Endodermal cell (in vitro differentiated cells): ENCODE measurements at regions not wholly inside any gene's neighbourhood (a gene's known extent, or its start where the extent isn't known, plus 50 kb on each side); places are given as distances from the start of the nearest gene placed in this dataset.

Experiments
- DNase-seq: peaks from one replicate; pipeline ENCODE4 v3.0.0-alpha.2; 2017
- H3K27ac ChIP-seq: 2 replicates; pipeline ENCODE4 v1.5.1; 2013; ENCODE audit warnings: mild to moderate bottlenecking, low read depth, low read length, moderate library complexity
- H3K27me3 ChIP-seq: 2 replicates; pipeline ENCODE4 v1.6.1; 2013; ENCODE audit warnings: mild to moderate bottlenecking, low read length, moderate library complexity; ENCODE audit not compliant: insufficient read depth, control insufficient read depth, poor library complexity, severe bottlenecking
- H3K36me3 ChIP-seq: 2 replicates; pipeline ENCODE4 v1.7.0; 2013; ENCODE audit warnings: mild to moderate bottlenecking, low read length, moderate library complexity; ENCODE audit not compliant: control insufficient read depth, insufficient read depth
- H3K4me1 ChIP-seq: one replicate; pipeline ENCODE4 v1.7.0; 2013; ENCODE audit warnings: low read length; ENCODE audit not compliant: control insufficient read depth, insufficient read depth
- H3K4me3 ChIP-seq: 2 replicates; pipeline ENCODE4 v1.5.1; 2013; ENCODE audit warnings: mild to moderate bottlenecking, low read length, moderate library complexity
- H3K9ac ChIP-seq: 2 replicates; pipeline ENCODE4 v1.6.1; 2013; ENCODE audit warnings: mild to moderate bottlenecking, low read length, moderate library complexity; ENCODE audit not compliant: poor library complexity, severe bottlenecking; ENCODE audit errors: extremely low read depth
- H3K9me3 ChIP-seq: 2 replicates; pipeline ENCODE4 v1.6.1; 2013; ENCODE audit warnings: mild to moderate bottlenecking, low read length, moderate library complexity; ENCODE audit not compliant: control insufficient read depth
- H3K27ac Mint-ChIP-seq: 2 replicates; pipeline ENCODE4 v1.8.0; 2020; ENCODE audit warnings: mixed read lengths
- H3K27me3 Mint-ChIP-seq: 2 replicates; pipeline ENCODE4 v1.8.0; 2021; ENCODE audit warnings: mild to moderate bottlenecking, mixed read lengths; ENCODE audit not compliant: insufficient read depth
- H3K36me3 Mint-ChIP-seq: 2 replicates; pipeline ENCODE4 v1.8.0; 2020; ENCODE audit warnings: low read depth, mixed read lengths
- H3K4me1 Mint-ChIP-seq: 2 replicates; pipeline ENCODE4 v1.8.0; 2020; ENCODE audit warnings: mixed read lengths
- H3K4me3 Mint-ChIP-seq: 2 replicates; pipeline ENCODE4 v1.8.0; 2020; ENCODE audit warnings: mild to moderate bottlenecking, moderate library complexity, mixed read lengths
- H3K9me3 Mint-ChIP-seq: 2 replicates; pipeline ENCODE4 v1.8.0; 2020; ENCODE audit warnings: mild to moderate bottlenecking, mixed read lengths
- WGBS, 2 experiments: methylation state at CpG; one replicate each; pipeline versions ENCODE4 v1.1.5 to v1.1.7; 2013; ENCODE audit warnings: missing lambda C conversion rate in 2 of 2, mixed read lengths in 1 of 2; ENCODE audit not compliant: insufficient coverage in 1 of 2, insufficient read length in 1 of 2; 5-methylcytosine and 5-hydroxymethylcytosine counted together
- TF ChIP-seq, protein P1 (sequence below): fragments of 200-600 bp; sonication (generic); conservative IDR thresholded peaks from 2 replicates; pipeline ENCODE4 v1.5.0; 2021; ENCODE audit warnings: antibody characterized with exemption, mild to moderate bottlenecking

DNA sequence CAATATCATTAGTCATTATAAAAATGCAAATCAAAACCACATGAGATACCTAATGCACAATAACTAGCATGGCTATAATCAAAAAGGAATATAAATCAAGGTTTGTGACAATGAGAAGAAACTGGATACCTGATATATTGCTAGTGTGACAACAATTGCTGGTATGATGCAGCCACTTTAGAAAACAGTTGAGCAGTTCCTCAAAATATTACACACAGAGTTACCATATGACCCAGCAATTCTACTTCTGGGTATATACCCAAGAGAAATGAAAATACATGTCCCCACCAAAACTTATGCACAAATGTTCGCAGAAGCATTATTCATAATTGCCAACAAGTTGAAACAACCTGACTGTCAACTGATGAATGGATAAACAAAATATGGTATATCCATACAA is 339.7 kb upstream of the POU5F2 start:
- no peak overlapping the region for H3K4me3 ChIP-seq
- no peak overlapping the region for H3K27ac Mint-ChIP-seq
- no peak overlapping the region for H3K9ac ChIP-seq
- no peaks in the 10 kb centered on the region for H3K36me3 Mint-ChIP-seq
- H3K36me3 ChIP-seq: no peaks in the 10 kb centered on the region
- H3K9me3 Mint-ChIP-seq: no peaks in the 10 kb centered on the region
- no peak overlapping the region for H3K27ac ChIP-seq
- WGBS, 2 experiments: 63% methylated on average over 1 of the region's 1 CpG; no CpG with 5 or more reads in 1 of the 2 experiments
- no peaks in the 10 kb centered on the region for H3K27me3 ChIP-seq
- no peaks in the 10 kb centered on the region for H3K27me3 Mint-ChIP-seq
- H3K4me1 ChIP-seq: no peaks in the 10 kb centered on the region
- no peak for DNase-seq
- H3K9me3 ChIP-seq: no peaks in the 10 kb centered on the region
- TF ChIP-seq, protein P1, sequence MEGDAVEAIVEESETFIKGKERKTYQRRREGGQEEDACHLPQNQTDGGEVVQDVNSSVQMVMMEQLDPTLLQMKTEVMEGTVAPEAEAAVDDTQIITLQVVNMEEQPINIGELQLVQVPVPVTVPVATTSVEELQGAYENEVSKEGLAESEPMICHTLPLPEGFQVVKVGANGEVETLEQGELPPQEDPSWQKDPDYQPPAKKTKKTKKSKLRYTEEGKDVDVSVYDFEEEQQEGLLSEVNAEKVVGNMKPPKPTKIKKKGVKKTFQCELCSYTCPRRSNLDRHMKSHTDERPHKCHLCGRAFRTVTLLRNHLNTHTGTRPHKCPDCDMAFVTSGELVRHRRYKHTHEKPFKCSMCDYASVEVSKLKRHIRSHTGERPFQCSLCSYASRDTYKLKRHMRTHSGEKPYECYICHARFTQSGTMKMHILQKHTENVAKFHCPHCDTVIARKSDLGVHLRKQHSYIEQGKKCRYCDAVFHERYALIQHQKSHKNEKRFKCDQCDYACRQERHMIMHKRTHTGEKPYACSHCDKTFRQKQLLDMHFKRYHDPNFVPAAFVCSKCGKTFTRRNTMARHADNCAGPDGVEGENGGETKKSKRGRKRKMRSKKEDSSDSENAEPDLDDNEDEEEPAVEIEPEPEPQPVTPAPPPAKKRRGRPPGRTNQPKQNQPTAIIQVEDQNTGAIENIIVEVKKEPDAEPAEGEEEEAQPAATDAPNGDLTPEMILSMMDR: no peak
- H3K4me3 Mint-ChIP-seq: no peak overlapping the region
- peaks cover 4% of the 10 kb centered on the region for H3K4me1 Mint-ChIP-seq

- Mint-ChIP-seq H3K4me3 (no peak overlapping the region), H3K4me1 (peaks cover 4% of the 10 kb centered on the region), H3K36me3 (no peaks in the 10 kb centered on the region), H3K27me3 (no peaks in the 10 kb centered on the region), H3K9me3 (no peaks in the 10 kb centered on the region), H3K27ac (no peak overlapping the region)
- TF ChIP-seq, protein P1: no peak
- no peak for DNase-seq
- H3K4me3 ChIP-seq: no peak overlapping the region
- H3K4me1 ChIP-seq: no peaks in the 10 kb centered on the region
- H3K9ac ChIP-seq: no peak overlapping the region
- WGBS, 2 experiments: 94 to 100% methylated on average over 1 to 3 of the region's 3 CpGs
- no peaks in the 10 kb centered on the region for H3K27me3 ChIP-seq
- H3K9me3 ChIP-seq: no peaks in the 10 kb centered on the region
- H3K27ac ChIP-seq: no peak overlapping the region
- H3K36me3 ChIP-seq: no peaks in the 10 kb centered on the region
Measured at GRCh38 chr5:94080390-94080789, 339.0 kb upstream of the POU5F2 start.

DNA sequence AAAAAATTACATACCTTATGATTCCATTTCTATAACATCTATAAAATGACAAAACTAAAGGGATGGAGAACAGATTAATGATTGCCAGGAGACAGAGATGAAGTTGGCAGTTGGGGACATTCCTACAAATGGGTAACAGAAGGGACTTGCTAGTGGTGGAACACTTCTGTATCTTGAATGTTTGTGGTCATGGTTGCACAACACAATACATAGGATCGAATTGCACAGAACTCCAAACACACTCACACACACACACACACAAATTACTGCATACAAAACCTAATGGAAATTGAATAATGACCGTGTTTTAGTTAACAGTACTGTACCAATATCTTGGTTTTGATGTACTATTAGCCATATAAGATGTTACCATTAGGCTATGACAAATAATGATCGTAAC is 330.7 kb upstream of the POU5F2 start:
- no peak overlapping the region for H3K9ac ChIP-seq
- no peaks in the 10 kb centered on the region for H3K27me3 Mint-ChIP-seq
- H3K4me3 Mint-ChIP-seq: no peak overlapping the region
- TF ChIP-seq, protein P1: no peak
- H3K4me3 ChIP-seq: no peak overlapping the region
- H3K27ac ChIP-seq: no peak overlapping the region
- no peaks in the 10 kb centered on the region for H3K4me1 Mint-ChIP-seq
- DNase-seq: no peak
- H3K36me3 Mint-ChIP-seq: peaks cover 7% of the 10 kb centered on the region
- peaks cover 5% of the 10 kb centered on the region for H3K9me3 Mint-ChIP-seq
- no peak overlapping the region for H3K27ac Mint-ChIP-seq
- H3K36me3 ChIP-seq: no peaks in the 10 kb centered on the region
- no peaks in the 10 kb centered on the region for H3K4me1 ChIP-seq
- H3K9me3 ChIP-seq: peaks cover 2% of the 10 kb centered on the region
- 87 to 100% methylated on average over 1 to 2 of the region's 3 CpGs for WGBS, 2 experiments
- no peaks in the 10 kb centered on the region for H3K27me3 ChIP-seq
